B cell (primary cell): ENCODE measurements at regions not wholly inside any gene's neighbourhood (a gene's known extent, or its start where the extent isn't known, plus 50 kb on each side); places are given as distances from the start of the nearest gene placed in this dataset.
A peak's percentile ranks its signal among the peaks of the same experiment; 100 is the strongest.

Experiments used
- ATAC-seq: fragments of 200-7000 bp; cut with Tn5 transposase; one replicate; pipeline ENCODE4 v1.10.0; 2021; ENCODE audit warnings: low read depth, mild to moderate bottlenecking, moderate number of reproducible peaks, moderate library complexity
- CTCF ChIA-PET: fragments of 350-600 bp; sonication (Branson Sonifier 250); formaldehyde crosslinking; loops from one replicate; lab custom pipeline; 2021; ENCODE audit warnings: antibody characterized with exemption, inconsistent platforms; lab: Charles Lee
- POLR2A ChIA-PET: fragments of 350-600 bp; sonication (Branson Sonifier 250); formaldehyde crosslinking; loops from one replicate; lab custom pipeline; 2021; ENCODE audit warnings: antibody characterized with exemption; lab: Charles Lee
- DNase-seq: peaks from one replicate; pipeline ENCODE4 v3.0.0; 2013
- H2AFZ ChIP-seq: 2 replicates; pipeline ENCODE4 v1.6.1; 2012; ENCODE audit warnings: mild to moderate bottlenecking, low read depth, low read length; ENCODE audit not compliant: insufficient read depth, poor library complexity, severe bottlenecking
- H3K27ac ChIP-seq, 2 donors: 1 replicate in 1 of 2; 2 replicates in 1 of 2; pipeline ENCODE4 v1.5.1; 2012 to 2013; ENCODE audit warnings: low read length in 2 of 2, mild to moderate bottlenecking in 2 of 2, moderate library complexity in 1 of 2
- H3K27me3 ChIP-seq, 4 experiments: fragments of 200-600 bp in 1 of 4; sonication (generic) in 1 of 4; replicated peaks in 1 of 4; 1 replicate in 2 of 4; 2 replicates in 2 of 4; pipeline versions ENCODE4 v1.6.1 to v1.7.0; 2013 to 2016; ENCODE audit warnings: low read length in 3 of 4, mild to moderate bottlenecking in 2 of 4, mixed read lengths in 1 of 4, moderate library complexity in 1 of 4; ENCODE audit not compliant: insufficient read depth in 4 of 4, control insufficient read depth in 3 of 4; ENCODE audit errors: control extremely low read depth in 1 of 4
- H3K36me3 ChIP-seq, 2 experiments: replicated peaks in 1 of 2; 1 replicate in 1 of 2; 2 replicates in 1 of 2; pipeline versions ENCODE4 v1.6.1 to v1.7.1; 2013; ENCODE audit warnings: low read length in 1 of 2; ENCODE audit not compliant: insufficient read depth in 2 of 2, control insufficient read depth in 1 of 2; ENCODE audit errors: control extremely low read depth in 1 of 2, extremely low read depth in 1 of 2
- H3K4me1 ChIP-seq, 2 donors: fragments of 200-600 bp in 1 of 2; sonication (generic) in 1 of 2; 1 replicate in 1 of 2; 2 replicates in 1 of 2; pipeline versions ENCODE4 v1.5.1 to v1.6.1; 2013 to 2017; ENCODE audit warnings: low read length in 2 of 2; ENCODE audit not compliant: control insufficient read depth in 2 of 2, insufficient read depth in 2 of 2
- H3K4me2 ChIP-seq: replicated peaks from 2 replicates; pipeline ENCODE3; 2012; ENCODE audit warnings: mild to moderate bottlenecking, low read depth, low read length; ENCODE audit not compliant: poor library complexity, severe bottlenecking
- H3K4me3 ChIP-seq, 5 experiments: fragments of 200-600 bp in 1 of 5; sonication (generic) in 1 of 5; 1 replicate in 3 of 5; 2 replicates in 2 of 5; pipeline versions ENCODE4 v1.5.1 to v1.7.0; 2011 to 2016; ENCODE audit warnings: low read length in 4 of 5, mild to moderate bottlenecking in 4 of 5, low read depth in 2 of 5, control low read depth in 1 of 5, moderate library complexity in 1 of 5; ENCODE audit not compliant: insufficient read depth in 1 of 5; ENCODE audit errors: control extremely low read depth in 1 of 5, extremely low read depth in 1 of 5
- H3K79me2 ChIP-seq: fragments of 200-600 bp; sonication (generic); one replicate; pipeline ENCODE4 v1.6.0; 2016; ENCODE audit warnings: low read length; ENCODE audit not compliant: control insufficient read depth, insufficient read depth
- H3K9ac ChIP-seq: fragments of 200-600 bp; sonication (generic); 2 replicates; pipeline ENCODE4 v1.6.1; 2017; ENCODE audit warnings: mild to moderate bottlenecking, low read length, moderate library complexity
- H3K9me3 ChIP-seq, 3 donors: one replicate each; pipeline versions ENCODE4 v1.6.1 to v1.7.1; 2013; ENCODE audit warnings: low read length in 2 of 3; ENCODE audit not compliant: control insufficient read depth in 2 of 3, insufficient read depth in 1 of 3; ENCODE audit errors: control extremely low read depth in 1 of 3
- H4K20me1 ChIP-seq: 2 replicates; pipeline ENCODE4 v1.6.0; 2012; ENCODE audit warnings: mild to moderate bottlenecking, low read length; ENCODE audit not compliant: insufficient read depth, control insufficient read depth, poor library complexity, severe bottlenecking
- H3K27ac Mint-ChIP-seq: one replicate; pipeline ENCODE4 v1.8.0; 2021; ENCODE audit warnings: mixed read lengths
- H3K27me3 Mint-ChIP-seq: one replicate; pipeline ENCODE4 v1.8.0; 2021; ENCODE audit warnings: mixed read lengths
- H3K4me1 Mint-ChIP-seq: one replicate; pipeline ENCODE4 v1.8.0; 2021; ENCODE audit warnings: mixed read lengths
- H3K4me3 Mint-ChIP-seq: one replicate; pipeline ENCODE4 v1.8.0; 2021; ENCODE audit warnings: mixed read lengths
- H3K9me3 Mint-ChIP-seq: one replicate; pipeline ENCODE4 v1.8.0; 2022; ENCODE audit warnings: mixed read lengths; ENCODE audit not compliant: insufficient read depth
- EZH2 ChIP-seq: IDR thresholded peaks from 2 replicates; pipeline ENCODE4 v1.6.1; 2012; ENCODE audit warnings: borderline replicate concordance, low read depth, mild to moderate bottlenecking, moderate library complexity, low read length; ENCODE audit not compliant: insufficient read depth, poor library complexity, severe bottlenecking
- WGBS: methylation state at CpG from one replicate; pipeline ENCODE4 v1.1.5; 2013; ENCODE audit warnings: missing lambda C conversion rate; ENCODE audit not compliant: insufficient coverage; 5-methylcytosine and 5-hydroxymethylcytosine counted together
- intact Hi-C: fragments of 100-400 bp; cut with micrococcal nuclease; formaldehyde crosslinking; loops from one replicate; pipeline ENCODE4 v1.10.0; 2022
- TF ChIP-seq, protein P1 (sequence below): fragments of 200-600 bp; IDR thresholded peaks from one replicate; pipeline ENCODE4 v1.8.0; 2022; ENCODE audit warnings: antibody characterized with exemption, mild to moderate bottlenecking

DNA sequence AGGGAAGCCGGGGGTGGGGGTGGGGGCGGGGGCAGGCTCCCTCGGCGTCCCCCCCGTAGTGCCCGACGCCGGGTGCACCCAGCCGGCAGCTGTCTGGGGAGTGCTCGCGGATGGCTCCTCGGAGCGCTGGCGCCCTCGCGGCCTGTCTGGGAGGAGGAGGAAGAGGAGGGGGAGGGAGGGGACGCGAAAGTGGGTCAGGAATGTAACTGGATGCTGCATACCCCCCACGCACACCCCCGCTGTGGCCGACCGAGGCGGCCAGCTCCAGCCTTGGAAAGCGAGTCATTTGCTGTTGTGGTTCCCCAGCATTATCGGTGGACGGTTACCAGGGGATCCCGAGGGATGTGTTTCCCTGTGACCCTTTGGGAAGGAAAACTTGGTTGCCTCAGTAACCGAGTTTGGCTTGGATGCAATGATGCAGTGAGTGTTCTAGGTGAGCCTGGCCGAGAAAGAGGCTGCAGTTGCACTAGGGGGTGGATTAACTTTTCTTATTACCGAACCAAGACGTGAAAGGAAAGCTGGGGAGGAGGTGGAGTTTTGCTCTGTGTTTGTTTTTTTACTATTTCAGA, 55.2 kb upstream of the RREB1 start:
- Histone ChIP-seq H3K27ac (no peak overlapping the region), H4K20me1 (no peaks in the 10 kb centered on the region), H3K9me3 (no peaks in the 10 kb centered on the region), H3K79me2 (no peaks in the 10 kb centered on the region), H3K4me3 (peak overlapping the region; percentile 4 to 69 (median 58)), H3K4me2 (peak overlapping the region; percentile 82), H3K9ac (peak overlapping the region; percentile 71), H3K4me1 (peaks cover 14 to 16% of the 10 kb centered on the region in 2 donors), H3K27me3 (no peaks in the 10 kb centered on the region), H3K36me3 (no peaks in the 10 kb centered on the region), H2AFZ (peak overlapping the region; percentile 89)
- TF ChIP-seq, protein P1, sequence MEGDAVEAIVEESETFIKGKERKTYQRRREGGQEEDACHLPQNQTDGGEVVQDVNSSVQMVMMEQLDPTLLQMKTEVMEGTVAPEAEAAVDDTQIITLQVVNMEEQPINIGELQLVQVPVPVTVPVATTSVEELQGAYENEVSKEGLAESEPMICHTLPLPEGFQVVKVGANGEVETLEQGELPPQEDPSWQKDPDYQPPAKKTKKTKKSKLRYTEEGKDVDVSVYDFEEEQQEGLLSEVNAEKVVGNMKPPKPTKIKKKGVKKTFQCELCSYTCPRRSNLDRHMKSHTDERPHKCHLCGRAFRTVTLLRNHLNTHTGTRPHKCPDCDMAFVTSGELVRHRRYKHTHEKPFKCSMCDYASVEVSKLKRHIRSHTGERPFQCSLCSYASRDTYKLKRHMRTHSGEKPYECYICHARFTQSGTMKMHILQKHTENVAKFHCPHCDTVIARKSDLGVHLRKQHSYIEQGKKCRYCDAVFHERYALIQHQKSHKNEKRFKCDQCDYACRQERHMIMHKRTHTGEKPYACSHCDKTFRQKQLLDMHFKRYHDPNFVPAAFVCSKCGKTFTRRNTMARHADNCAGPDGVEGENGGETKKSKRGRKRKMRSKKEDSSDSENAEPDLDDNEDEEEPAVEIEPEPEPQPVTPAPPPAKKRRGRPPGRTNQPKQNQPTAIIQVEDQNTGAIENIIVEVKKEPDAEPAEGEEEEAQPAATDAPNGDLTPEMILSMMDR: no peak
- no peak for TF ChIP-seq EZH2
- DNase-seq (peak; percentile 31), ATAC-seq (peak; percentile 25)
- intact Hi-C loops: loop anchor here (2.0 to 5.0 kb wide), 3 partner anchors 20 to 440 kb away; no protein-coding TSS in a partner anchor
- H3K4me3 Mint-ChIP-seq: peak overlapping the region; percentile 76
- ChIA-PET CTCF (interaction anchor here (1.4 to 1.7 kb wide), 2 partner anchors 21 to 34 kb away, joined by 3 to 5 read pairs; no protein-coding TSS in a partner anchor), POLR2A (interaction anchor here (0.5 to 0.9 kb wide), 3 partner anchors 21 to 464 kb away, joined by 3 to 5 read pairs (median 3); partner anchors contain the start of gene LY86)
- H3K9me3 Mint-ChIP-seq: no peaks in the 10 kb centered on the region
- H3K27ac Mint-ChIP-seq: peak overlapping the region; percentile 2
- peaks cover 18% of the 10 kb centered on the region for H3K4me1 Mint-ChIP-seq
- WGBS: 3% methylated on average over 29 of the region's 31 CpGs
- H3K27me3 Mint-ChIP-seq: no peaks in the 10 kb centered on the region
